Activated naive CD8-positive, alpha-beta T cell treated with anti-CD3 and anti-CD28 coated beads, Interleukin-2, amount 50 U/mL, for 24 hours (primary cell): ENCODE measurements at regions not wholly inside any gene's neighbourhood (a gene's known extent, or its start where the extent isn't known, plus 50 kb on each side); places are given as distances from the start of the nearest gene placed in this dataset.
A peak's percentile ranks its signal among the peaks of the same experiment; 100 is the strongest.

Experiments
- ATAC-seq: fragments of 150-1000 bp; cut with Tn5 transposase; one replicate; pipeline ENCODE4 v1.10.0; 2021
- DNase-seq: peaks from one replicate; pipeline ENCODE4 v3.0.0; 2021
- H3K27ac Mint-ChIP-seq: one replicate; pipeline ENCODE4 v1.8.0; 2021; ENCODE audit warnings: mild to moderate bottlenecking, mixed read lengths
- H3K27me3 Mint-ChIP-seq: one replicate; pipeline ENCODE4 v1.8.0; 2021; ENCODE audit warnings: mixed read lengths
- H3K36me3 Mint-ChIP-seq: one replicate; pipeline ENCODE4 v1.8.0; 2021; ENCODE audit warnings: low read depth, mixed read lengths
- H3K4me1 Mint-ChIP-seq: one replicate; pipeline ENCODE4 v1.8.0; 2021; ENCODE audit warnings: mixed read lengths
- H3K4me3 Mint-ChIP-seq: one replicate; pipeline ENCODE4 v1.8.0; 2021; ENCODE audit warnings: mild to moderate bottlenecking, moderate library complexity, mixed read lengths
- H3K9me3 Mint-ChIP-seq: one replicate; pipeline ENCODE4 v1.8.0; 2021; ENCODE audit warnings: mixed read lengths

DNA sequence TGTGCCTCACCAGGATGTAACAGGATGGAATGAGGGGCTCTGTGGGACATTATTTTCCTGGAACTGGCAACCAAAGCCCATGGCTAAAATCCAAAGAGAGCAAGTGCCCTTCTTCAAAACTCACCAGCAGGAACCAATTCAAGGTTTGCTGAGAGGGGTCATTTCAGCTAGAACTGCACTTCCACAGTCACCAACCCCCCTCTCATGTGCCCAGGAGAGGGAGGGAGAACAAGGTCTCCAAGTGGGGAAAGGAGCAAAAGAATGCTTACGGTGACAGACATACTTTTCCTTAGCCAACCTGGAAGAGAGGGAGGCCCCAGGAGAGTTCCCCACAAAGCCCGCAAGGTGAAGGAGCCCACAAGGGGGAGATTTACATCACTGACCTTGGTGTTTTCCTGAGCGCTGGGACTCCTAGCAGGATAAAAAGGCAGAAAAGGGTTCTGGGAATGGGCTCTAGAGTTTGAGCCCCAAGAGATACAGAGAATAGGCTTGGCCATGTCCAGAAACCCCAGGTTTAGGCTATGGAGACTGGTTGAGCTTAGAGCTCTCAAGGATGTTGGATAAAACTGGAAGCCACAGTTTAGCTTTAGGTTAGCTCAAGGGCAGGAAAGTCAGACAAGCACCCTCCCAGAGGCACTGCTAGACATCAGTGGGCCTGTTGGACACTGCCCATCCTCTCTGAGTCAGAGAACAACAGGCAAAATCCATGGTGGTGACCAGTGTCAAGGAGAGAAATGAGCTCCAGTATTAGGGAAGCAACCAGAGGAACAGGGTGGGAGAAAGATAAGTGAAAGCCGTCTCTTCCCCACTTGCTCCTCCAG is 63.9 kb upstream of the GHITM start:
- H3K4me1 Mint-ChIP-seq, result no peaks in the 10 kb centered on the region
- ATAC-seq, result no peak
- no peak overlapping the region for H3K27ac Mint-ChIP-seq
- no peak for DNase-seq
- H3K9me3 Mint-ChIP-seq, result no peaks in the 10 kb centered on the region
- H3K4me3 Mint-ChIP-seq, result no peak overlapping the region
- peaks cover 5% of the 10 kb centered on the region for H3K27me3 Mint-ChIP-seq
- H3K36me3 Mint-ChIP-seq, result no peaks in the 10 kb centered on the region

DNA sequence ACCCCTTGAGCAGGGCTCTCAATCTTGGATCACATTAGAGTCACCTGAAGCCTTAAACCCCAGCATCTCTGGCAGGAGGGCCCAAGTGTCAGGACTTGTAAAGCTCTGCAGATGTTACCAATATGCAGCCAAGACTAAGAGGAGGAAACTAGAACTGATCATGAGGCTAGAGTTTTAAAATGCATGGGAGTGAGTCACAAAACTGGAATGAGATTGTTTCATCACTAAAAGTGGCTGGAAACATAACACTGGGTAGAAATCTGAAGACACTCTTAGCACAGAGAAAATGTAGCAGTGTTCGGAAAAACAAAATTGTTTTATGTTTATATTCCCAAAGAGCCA is 63.3 kb upstream of the GHITM start:
- H3K27me3 Mint-ChIP-seq, result peaks cover 5% of the 10 kb centered on the region
- no peaks in the 10 kb centered on the region for H3K4me1 Mint-ChIP-seq
- no peak overlapping the region for H3K27ac Mint-ChIP-seq
- ATAC-seq, result no peak
- no peak for DNase-seq
- H3K9me3 Mint-ChIP-seq, result no peaks in the 10 kb centered on the region
- no peaks in the 10 kb centered on the region for H3K36me3 Mint-ChIP-seq
- H3K4me3 Mint-ChIP-seq, result no peak overlapping the region

GRCh38 chr10:84076540-84077195 is 62.6 kb upstream of the GHITM start:
- DNase-seq (no peak), ATAC-seq (peak; percentile 63)
- Mint-ChIP-seq H3K36me3 (no peaks in the 10 kb centered on the region), H3K4me1 (no peaks in the 10 kb centered on the region), H3K9me3 (no peaks in the 10 kb centered on the region), H3K27me3 (peaks cover 5% of the 10 kb centered on the region), H3K4me3 (no peak overlapping the region), H3K27ac (no peak overlapping the region)

GRCh38 chr10:84077768-84078167 is 61.5 kb upstream of the GHITM start:
- H3K36me3 Mint-ChIP-seq, result no peaks in the 10 kb centered on the region
- H3K27me3 Mint-ChIP-seq, result peaks cover 5% of the 10 kb centered on the region
- H3K9me3 Mint-ChIP-seq, result no peaks in the 10 kb centered on the region
- H3K27ac Mint-ChIP-seq, result no peak overlapping the region
- H3K4me3 Mint-ChIP-seq, result no peak overlapping the region
- DNase-seq (no peak), ATAC-seq (no peak)
- no peaks in the 10 kb centered on the region for H3K4me1 Mint-ChIP-seq

GRCh38 chr10:84078771-84079170 is 60.5 kb upstream of the GHITM start:
- Mint-ChIP-seq H3K4me3 (no peak overlapping the region), H3K36me3 (no peaks in the 10 kb centered on the region), H3K9me3 (peaks cover 5% of the 10 kb centered on the region), H3K4me1 (no peaks in the 10 kb centered on the region), H3K27ac (no peak overlapping the region), H3K27me3 (peaks cover 2% of the 10 kb centered on the region)
- no peak for DNase-seq
- no peak for ATAC-seq

DNA sequence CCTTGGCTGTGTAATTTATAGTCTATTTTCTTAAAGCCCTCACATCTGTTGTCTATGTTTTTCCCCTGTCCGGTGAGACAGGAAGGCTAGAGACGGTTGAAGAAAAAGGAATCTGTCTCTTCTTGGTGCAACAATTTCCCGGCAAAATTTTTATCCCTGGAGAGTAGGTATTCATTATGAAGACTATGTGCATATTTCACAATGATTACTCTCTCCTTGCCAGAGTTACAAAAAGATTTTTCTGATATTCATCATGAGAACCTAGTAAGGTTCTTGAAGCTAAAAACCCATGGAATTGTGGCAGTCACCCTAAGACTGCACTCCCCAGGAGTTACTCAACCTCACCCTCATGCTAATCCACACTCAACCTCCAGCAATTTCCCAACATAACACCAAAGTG is 55.0 kb upstream of the GHITM start:
- H3K4me1 Mint-ChIP-seq, result no peaks in the 10 kb centered on the region
- H3K27ac Mint-ChIP-seq, result no peak overlapping the region
- no peaks in the 10 kb centered on the region for H3K36me3 Mint-ChIP-seq
- peaks cover 8% of the 10 kb centered on the region for H3K9me3 Mint-ChIP-seq
- ATAC-seq, result no peak
- no peak for DNase-seq
- H3K4me3 Mint-ChIP-seq, result no peak overlapping the region
- H3K27me3 Mint-ChIP-seq, result peaks cover 9% of the 10 kb centered on the region

DNA sequence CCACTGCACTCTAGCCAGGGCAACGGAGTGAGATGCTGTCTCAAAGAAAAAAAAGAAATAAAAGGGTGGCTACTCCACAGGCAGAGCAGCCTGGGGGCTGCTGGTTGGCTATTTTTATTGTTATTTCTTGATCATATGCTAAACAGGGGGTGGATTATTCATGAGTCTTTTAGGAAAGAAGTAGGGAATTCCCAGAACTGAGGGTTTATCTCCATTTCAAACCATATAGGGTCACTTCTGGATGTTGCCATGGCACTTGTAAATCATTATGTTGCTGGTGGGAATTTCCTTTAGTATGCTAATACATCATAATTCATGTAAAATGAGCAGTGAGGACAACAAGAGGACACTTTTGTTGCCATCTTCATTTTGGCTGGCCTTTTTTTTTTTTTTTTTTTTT is 52.1 kb upstream of the GHITM start:
- no peak overlapping the region for H3K4me3 Mint-ChIP-seq
- H3K36me3 Mint-ChIP-seq, result no peaks in the 10 kb centered on the region
- no peaks in the 10 kb centered on the region for H3K4me1 Mint-ChIP-seq
- no peak for ATAC-seq
- peaks cover 8% of the 10 kb centered on the region for H3K9me3 Mint-ChIP-seq
- no peak overlapping the region for H3K27ac Mint-ChIP-seq
- H3K27me3 Mint-ChIP-seq, result peaks cover 11% of the 10 kb centered on the region
- no peak for DNase-seq

DNA sequence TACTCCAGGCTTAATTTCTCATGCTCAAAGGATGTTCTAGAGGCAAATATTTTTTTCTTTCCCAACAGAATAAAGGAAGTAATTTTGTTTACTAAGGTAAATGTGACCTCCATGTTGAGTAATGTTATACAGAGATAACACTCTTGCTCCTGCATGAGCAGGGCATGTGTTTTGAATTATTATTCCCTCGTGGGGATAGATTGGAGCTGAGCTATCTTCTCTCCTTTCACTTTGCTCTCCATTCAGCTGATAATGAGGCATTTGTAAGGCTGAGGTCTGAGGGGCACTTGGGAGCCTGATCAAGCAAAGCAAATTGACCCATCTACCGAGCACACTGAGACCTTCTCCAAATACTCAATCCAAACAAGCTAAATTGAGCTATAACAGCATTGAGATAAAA is 50.7 kb upstream of the GHITM start:
- Mint-ChIP-seq H3K9me3 (peaks cover 4% of the 10 kb centered on the region), H3K4me1 (no peaks in the 10 kb centered on the region), H3K27me3 (peaks cover 11% of the 10 kb centered on the region), H3K36me3 (no peaks in the 10 kb centered on the region), H3K4me3 (no peak overlapping the region), H3K27ac (no peak overlapping the region)
- DNase-seq (no peak), ATAC-seq (no peak)

GRCh38 chr10:84089162-84089561 is 50.1 kb upstream of the GHITM start:
- no peak overlapping the region for H3K4me3 Mint-ChIP-seq
- DNase-seq (no peak), ATAC-seq (no peak)
- H3K27me3 Mint-ChIP-seq, result peaks cover 11% of the 10 kb centered on the region
- no peaks in the 10 kb centered on the region for H3K9me3 Mint-ChIP-seq
- no peak overlapping the region for H3K27ac Mint-ChIP-seq
- no peaks in the 10 kb centered on the region for H3K36me3 Mint-ChIP-seq
- H3K4me1 Mint-ChIP-seq, result no peaks in the 10 kb centered on the region
